HG03135 (cell line): ENCODE measurements at regions not wholly inside any gene's neighbourhood (a gene's known extent, or its start where the extent isn't known, plus 50 kb on each side); places are given as distances from the start of the nearest gene placed in this dataset.

Source experiments
- ATAC-seq: cut with Tn5 transposase; IDR thresholded peaks from one replicate; pipeline ENCODE4 v1.9.1; 2021; ENCODE audit warnings: mild to moderate bottlenecking, moderate library complexity; ENCODE audit not compliant: unreplicated experiment

GRCh38 chr13:68692049-68692448 is 1415.6 kb upstream of the ATXN8OS start:
- no peak for ATAC-seq

DNA sequence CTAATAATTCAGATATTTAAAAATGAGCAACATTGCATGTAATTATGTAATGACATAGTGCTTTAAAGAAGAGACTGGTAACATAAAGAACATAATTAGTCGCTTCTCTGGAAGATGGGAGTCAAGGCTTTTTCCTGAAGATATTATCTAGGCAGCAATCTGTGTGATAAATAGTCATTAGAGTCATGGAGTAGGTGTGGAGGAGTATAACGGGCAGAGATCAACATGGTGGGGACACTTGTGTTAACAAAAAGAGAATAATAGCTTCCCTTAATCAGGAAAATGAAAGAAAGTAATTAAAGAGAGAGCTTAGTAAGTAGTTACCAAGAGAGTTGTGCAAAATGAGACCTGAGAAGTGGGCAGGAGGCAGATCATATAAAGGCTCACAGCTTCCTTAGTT is 1417.1 kb upstream of the ATXN8OS start:
- no peak for ATAC-seq

- no peak for ATAC-seq
Observed at GRCh38 chr13:68676513-68677115, 1431.0 kb upstream of the ATXN8OS start.

DNA sequence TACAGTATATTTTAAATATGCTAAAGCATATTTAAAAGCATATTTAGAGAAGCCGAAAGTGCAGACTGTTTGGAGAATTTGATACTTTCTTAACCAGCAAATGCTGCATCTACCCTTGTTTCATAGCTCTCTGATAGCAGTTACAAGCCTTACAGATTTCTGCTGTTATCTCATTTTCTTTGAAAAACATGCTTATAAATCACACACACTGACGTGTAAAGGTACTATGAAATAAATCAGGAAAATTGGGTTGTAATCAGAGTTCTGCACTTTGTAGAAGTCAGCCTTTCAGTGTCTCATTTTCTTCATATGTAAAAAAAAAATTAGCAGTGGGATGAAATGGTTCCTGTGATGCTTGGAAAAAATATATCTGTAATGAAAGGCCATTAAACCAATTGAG is 1432.4 kb upstream of the ATXN8OS start:
- ATAC-seq: no peak

GRCh38 chr13:68667863-68668262 is 1437.7 kb upstream of the PCDH9 start:
- no peak for ATAC-seq

DNA sequence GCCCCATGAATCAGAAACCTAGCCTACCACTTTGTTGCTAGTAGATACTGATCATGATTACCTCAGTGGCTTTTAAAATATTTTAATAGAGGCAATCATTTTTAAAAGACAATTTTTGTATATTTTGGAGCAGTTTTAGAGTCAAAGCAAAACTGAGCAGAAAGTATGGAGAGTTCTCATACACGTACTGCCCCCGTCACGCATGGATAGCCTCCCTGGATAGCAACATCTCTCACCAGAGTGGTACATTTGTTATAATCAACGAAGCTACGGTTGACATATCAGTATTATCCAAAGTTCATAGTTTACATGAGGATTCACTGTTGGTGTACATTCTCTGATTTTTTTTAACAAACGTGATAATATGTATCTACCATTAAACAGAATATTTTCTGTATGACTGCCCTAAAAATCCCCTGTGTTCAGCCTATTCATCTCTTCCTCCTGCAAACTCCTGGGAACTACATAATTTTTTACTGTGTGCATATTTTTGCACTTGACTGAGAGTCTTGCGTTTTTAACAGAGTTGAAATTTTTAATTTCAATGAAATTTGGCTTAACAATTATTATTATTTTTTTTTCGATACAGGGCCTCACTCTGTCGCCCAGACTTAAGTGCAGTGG is 1436.8 kb upstream of the PCDH9 start:
- ATAC-seq: no peak

DNA sequence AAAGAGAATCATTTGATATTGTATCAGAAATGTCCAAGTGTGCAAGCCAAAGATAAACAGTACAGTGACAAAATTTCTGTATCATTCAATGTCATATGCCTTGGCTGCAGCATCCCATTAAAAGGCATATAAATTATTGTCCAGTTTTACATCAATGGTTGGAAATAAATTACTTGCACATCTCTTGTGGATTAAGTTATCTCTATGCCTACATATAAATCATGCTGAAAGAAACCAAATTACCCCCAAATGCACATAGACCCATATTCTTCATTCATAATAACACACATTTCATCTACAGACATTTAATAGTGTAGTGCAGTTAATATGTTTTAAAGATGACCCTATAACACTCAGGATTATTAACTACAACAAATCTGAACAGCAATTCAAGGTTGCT is 1415.7 kb upstream of the PCDH9 start:
- no peak for ATAC-seq

DNA sequence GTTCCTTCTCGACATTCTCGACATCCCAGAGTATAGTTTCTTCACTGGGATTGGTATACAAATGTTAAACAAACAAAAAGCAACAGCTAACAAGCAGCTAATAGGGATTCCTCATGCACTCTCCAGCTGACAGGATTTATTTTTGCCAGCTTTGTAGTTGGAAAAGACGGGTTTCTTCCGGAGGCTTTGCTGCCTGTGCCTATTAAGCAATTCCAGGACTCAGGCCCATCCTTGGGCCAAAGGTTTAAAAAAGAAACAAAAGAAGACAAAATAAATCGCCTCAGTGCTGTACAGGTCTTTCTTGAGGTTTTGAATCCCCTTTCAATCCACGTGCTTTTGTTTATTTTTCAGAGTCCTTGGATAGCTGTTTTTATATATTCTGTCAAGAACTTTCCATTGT is 1414.5 kb upstream of the PCDH9 start:
- no peak for ATAC-seq

DNA sequence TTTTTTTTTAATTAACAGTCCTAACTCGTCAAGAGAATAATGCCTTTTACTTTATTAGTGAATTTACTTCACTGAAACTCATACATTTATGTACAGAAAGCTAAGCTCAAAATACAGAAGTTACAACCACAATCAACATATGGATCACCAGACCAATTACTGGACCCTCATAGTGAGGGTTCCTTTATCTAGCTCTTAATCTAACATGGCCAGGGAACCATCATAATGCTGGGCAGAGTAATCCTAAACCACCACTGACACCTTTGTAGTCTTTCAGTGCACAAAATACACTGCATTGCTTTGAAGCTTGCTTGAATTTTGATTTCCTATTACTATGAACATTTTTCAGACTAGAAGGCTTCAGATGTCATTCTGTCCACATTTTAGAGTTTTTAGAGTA is 1406.6 kb upstream of the PCDH9 start:
- ATAC-seq: no peak

DNA sequence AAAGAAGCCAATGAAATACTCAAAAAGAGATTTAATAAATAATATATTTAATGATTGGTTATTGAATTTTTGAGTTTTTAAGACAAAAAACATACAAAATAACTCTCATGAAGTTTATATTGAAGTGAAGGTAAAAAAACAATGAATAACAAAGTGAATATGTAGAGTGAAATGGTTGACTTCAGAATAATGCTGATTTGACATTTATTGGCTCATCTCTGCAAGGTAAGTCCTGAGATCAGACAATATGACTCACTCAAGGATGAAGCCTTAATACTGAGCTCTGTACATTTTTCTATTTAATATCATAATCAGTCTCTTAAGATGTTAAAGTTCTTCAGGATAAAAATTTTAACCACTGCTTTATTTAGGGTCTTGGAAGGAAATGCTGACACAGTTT is 1398.9 kb upstream of the PCDH9 start:
- ATAC-seq: no peak

DNA sequence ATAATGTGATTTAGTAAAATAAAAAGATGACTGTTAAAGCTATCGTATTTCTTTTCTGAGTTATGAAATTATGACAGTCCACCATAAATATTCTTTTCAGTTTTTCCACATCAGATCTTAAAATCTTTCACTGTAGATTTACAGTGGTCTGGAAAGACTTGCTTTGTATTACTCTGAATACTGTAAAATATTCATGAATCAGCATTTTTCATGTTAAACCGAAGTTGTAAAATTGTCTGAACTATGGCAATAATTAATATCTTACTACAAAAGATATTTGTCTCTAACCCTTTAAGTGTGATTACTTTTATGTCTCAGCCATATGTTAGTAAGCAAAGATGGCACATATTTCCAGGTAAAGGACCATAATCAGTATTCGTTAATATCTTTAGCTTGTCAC is 1397.2 kb upstream of the PCDH9 start:
- ATAC-seq: no peak

- ATAC-seq: no peak
Observed at GRCh38 chr13:68616600-68617222, 1386.6 kb upstream of the PCDH9 start.

DNA sequence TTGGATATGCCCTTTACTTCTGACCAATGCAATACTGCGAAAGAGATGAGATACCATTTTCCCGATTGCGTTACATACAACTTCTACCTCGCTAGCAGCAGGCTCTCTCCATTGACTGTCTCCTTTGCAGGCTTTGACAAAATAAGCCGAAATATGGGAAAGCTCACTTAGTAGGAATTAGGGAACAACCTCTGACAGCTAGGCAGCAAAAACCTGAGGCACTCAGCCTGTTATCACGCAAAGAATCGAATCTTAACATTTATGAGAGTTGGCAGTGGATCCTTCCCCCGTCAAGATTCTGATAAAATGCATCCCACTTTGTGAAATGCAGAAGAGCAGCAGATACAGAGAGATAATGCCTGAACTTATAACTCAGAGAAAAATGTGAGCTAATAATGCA is 1379.5 kb upstream of the PCDH9 start:
- no peak for ATAC-seq

DNA sequence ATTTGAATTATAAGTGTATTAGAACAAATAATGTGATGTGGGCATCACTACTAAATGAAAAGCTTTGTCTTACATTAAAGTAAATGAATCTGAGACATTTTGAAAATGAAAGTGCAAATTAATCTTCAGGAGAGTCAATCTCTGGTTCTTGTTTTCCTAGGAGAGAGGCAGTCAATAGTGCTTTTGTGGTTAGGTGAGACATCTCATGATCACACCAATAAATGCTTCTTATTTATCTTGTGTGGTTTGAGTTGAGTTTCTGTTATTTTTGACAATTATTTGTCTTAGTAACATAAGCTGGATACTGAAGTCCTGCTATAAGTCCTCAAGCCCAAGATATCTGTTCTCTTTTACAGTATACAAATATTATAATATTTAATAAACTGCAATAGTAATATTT is 1378.0 kb upstream of the PCDH9 start:
- ATAC-seq: no peak

DNA sequence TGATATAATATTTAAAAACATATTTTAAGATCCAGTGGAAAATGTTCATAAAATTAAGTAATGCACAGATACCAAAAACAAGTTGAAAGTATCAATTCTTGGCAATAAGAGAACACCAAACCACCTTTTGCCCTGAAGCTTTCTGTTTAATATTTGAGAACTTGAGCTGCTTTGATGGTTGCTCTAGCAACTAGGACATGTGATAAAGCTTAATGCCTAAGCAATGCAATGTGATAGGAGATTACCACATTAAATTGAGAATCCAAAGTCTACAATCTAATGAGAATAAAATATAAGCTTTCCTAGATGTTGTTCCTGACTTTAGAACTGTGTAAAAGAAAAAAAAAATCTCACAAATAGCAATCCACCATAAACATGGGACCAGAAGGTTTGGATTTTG is 1367.5 kb upstream of the PCDH9 start:
- no peak for ATAC-seq

GRCh38 chr13:68588623-68589022 is 1358.5 kb upstream of the PCDH9 start:
- ATAC-seq: peak; percentile 100

- ATAC-seq: no peak
Observed at GRCh38 chr13:68584776-68585175, 1354.6 kb upstream of the PCDH9 start.

DNA sequence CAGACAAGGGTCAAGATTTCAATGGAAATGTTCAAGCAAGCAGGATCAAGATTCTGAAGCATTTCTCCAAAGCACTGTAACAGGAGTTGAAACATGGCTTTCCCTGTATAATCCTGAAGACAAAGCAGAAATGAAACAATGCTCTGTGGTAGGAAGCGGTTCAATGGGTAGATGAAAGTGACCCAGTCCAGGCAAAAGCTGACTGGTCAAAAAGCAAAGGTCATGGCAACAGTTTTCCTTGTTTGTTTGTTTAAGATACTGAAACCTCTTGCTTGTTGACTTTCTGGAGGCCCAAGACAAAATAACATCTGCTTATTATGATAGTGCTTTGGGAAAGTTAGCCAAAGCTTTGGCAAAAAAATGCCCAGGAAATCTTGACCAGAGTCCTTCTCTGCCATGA is 1343.9 kb upstream of the PCDH9 start:
- no peak for ATAC-seq

- ATAC-seq: no peak
Observed at GRCh38 chr13:68551701-68552522, 1321.8 kb upstream of the PCDH9 start.

- ATAC-seq: peak; percentile 62
Observed at GRCh38 chr13:68550330-68550729, 1320.2 kb upstream of the PCDH9 start.

- no peak for ATAC-seq
Observed at GRCh38 chr13:68540244-68540643, 1310.1 kb upstream of the PCDH9 start.

- peak; percentile 51 for ATAC-seq
Observed at GRCh38 chr13:68535329-68535728, 1305.2 kb upstream of the PCDH9 start.
